ENCODE measurements at regions not wholly inside any gene's neighbourhood (a gene's known extent, or its start where the extent isn't known, plus 50 kb on each side); places are given as distances from the start of the nearest gene placed in this dataset.
"Not testable (repeated sequence)": the region's sequence is repeated elsewhere in the genome, so short reads cannot be mapped to it uniquely, and the experiment has no call there.

DNA sequence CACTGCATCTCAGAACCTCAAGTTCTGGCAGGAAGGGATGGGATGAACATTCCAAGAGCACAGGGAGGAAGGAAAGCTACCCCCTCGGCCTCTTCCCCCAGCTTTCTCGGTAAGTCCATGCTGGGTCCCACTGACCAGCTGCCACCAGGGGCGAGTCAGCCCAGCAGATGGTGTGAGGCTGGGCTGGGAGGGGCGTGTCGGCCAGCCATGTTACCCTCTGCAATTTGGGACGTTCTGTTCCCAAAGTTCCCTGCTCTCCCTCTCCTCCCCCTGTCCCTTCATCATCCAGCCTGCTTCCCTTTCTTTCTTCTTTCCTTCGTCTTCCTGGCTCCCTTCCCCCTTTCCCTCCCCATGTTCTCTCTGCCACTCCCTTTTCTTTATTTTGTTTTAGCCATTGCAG, 74.3 kb upstream of the TNP1 start:
- H3K9me3 ChIP-seq (ENCODE audit: control insufficient read depth, insufficient read depth, low read length): no peaks in the 10 kb centered on the region

DNA sequence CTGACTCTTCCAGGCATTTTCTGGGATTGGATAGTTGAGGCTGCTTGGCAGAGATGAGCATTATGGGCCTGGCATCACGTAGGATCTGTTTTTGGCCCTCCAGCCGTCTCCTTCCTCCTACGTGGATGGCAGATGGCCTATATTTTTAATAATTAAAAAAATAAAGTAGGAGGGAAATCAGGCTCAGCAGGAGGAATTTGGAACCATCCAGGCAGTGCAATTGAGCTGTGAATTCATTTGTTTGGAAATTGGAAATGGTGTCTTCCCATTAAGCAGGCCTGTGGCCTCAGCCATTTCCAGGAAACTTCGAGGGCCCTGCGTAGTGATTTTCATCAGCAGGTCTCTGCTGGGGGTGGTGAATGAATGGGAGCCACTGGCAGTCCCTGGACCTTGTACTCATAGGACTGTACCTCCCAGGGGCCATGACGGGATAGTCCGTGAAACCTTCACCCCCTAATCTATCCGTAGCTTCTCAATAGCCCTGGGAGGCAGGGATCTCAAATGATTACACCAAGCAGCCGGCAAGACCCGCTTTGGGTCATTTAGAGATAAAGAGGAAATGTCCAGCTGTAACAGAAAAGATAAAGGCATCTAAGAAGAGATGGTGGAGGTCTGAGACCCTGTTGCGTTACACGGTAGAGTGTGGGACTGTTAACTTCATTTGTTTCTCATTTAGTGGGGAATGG, 73.1 kb upstream of the TNP1 start:
- DNase-seq (ENCODE audit: low read depth, low spot score): no peak
- no CpG with 5 or more reads among the region's 12 CpGs for WGBS (ENCODE audit: insufficient coverage, insufficient read length)
- Histone ChIP-seq H3K27me3 (ENCODE audit: control insufficient read depth, insufficient read depth, low read length) (no peaks in the 10 kb centered on the region), H3K9me3 (ENCODE audit: control insufficient read depth, insufficient read depth, low read length) (no peaks in the 10 kb centered on the region), H3K27ac (ENCODE audit: low read length) (no peak overlapping the region), H3K4me3 (ENCODE audit: low read length) (no peak overlapping the region), H3K4me1 (ENCODE audit: control insufficient read depth, insufficient read depth, low read length) (peaks cover 2% of the 10 kb centered on the region; the same call in 1 of the 2 replicates), H3K36me3 (ENCODE audit: control insufficient read depth, insufficient read depth, low read length) (no peaks in the 10 kb centered on the region)

More for the DNA sequence above, 74.3 kb upstream of the TNP1 start:
- WGBS (ENCODE audit: insufficient coverage, insufficient read length): no CpG with 5 or more reads among the region's 7 CpGs
- DNase-seq (ENCODE audit: low read depth, low spot score): no peak
- no peaks in the 10 kb centered on the region for H3K36me3 ChIP-seq (ENCODE audit: control insufficient read depth, insufficient read depth, low read length)
- no peak overlapping the region for H3K4me3 ChIP-seq (ENCODE audit: low read length)
- H3K27me3 ChIP-seq (ENCODE audit: control insufficient read depth, insufficient read depth, low read length): no peaks in the 10 kb centered on the region
- no peak overlapping the region for H3K27ac ChIP-seq (ENCODE audit: low read length)
- peaks cover 2% of the 10 kb centered on the region; the same call in 1 of the 2 replicates for H3K4me1 ChIP-seq (ENCODE audit: control insufficient read depth, insufficient read depth, low read length)

GRCh38 chr2:216932113-216932862, 72.4 kb upstream of the TNP1 start:
- Histone ChIP-seq H3K4me1 (ENCODE audit: control insufficient read depth, insufficient read depth, low read length) (peaks cover 2% of the 10 kb centered on the region; the same call in 1 of the 2 replicates), H3K4me3 (ENCODE audit: low read length) (no peak overlapping the region), H3K27ac (ENCODE audit: low read length) (no peak overlapping the region), H3K36me3 (ENCODE audit: control insufficient read depth, insufficient read depth, low read length) (no peaks in the 10 kb centered on the region), H3K27me3 (ENCODE audit: control insufficient read depth, insufficient read depth, low read length) (no peaks in the 10 kb centered on the region), H3K9me3 (ENCODE audit: control insufficient read depth, insufficient read depth, low read length) (no peaks in the 10 kb centered on the region)
- WGBS (ENCODE audit: insufficient coverage, insufficient read length): no CpG with 5 or more reads among the region's 2 CpGs
- DNase-seq (ENCODE audit: low read depth, low spot score): peak; percentile 7

- WGBS (ENCODE audit: insufficient coverage, insufficient read length): no CpG with 5 or more reads among the region's 2 CpGs
- Histone ChIP-seq H3K4me3 (ENCODE audit: low read length) (no peak overlapping the region), H3K4me1 (ENCODE audit: control insufficient read depth, insufficient read depth, low read length) (peaks cover 2% of the 10 kb centered on the region; the same call in 1 of the 2 replicates), H3K27me3 (ENCODE audit: control insufficient read depth, insufficient read depth, low read length) (no peaks in the 10 kb centered on the region), H3K36me3 (ENCODE audit: control insufficient read depth, insufficient read depth, low read length) (no peaks in the 10 kb centered on the region), H3K9me3 (ENCODE audit: control insufficient read depth, insufficient read depth, low read length) (no peaks in the 10 kb centered on the region), H3K27ac (ENCODE audit: low read length) (no peak overlapping the region)
- DNase-seq (ENCODE audit: low read depth, low spot score): no peak
These were observed 70.9 kb upstream of the TNP1 start for GRCh38 chr2:216930716-216931115.

DNA sequence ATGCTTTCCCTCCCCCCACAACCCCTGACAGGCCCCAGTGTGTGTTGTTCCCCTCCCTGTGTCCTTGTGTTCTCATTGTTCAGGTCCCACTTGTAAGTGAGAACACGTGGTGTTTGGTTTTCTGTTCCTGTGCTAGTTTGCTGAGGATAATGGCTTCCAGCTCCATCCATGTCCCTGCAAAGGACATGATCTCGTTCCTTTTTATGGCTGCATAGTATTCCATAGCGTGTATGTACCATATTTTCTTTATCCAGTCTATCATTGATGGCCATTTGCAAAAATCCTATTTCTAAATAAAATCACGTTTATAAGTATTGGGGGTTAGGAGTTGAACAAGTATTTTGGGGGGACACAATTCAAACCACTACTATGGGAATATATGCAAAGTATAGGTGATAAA, 69.5 kb upstream of the TNP1 start:
- WGBS (ENCODE audit: insufficient coverage, insufficient read length): no CpG with 5 or more reads among the region's 4 CpGs
- H3K27ac ChIP-seq (ENCODE audit: low read length); H3K9me3 ChIP-seq (ENCODE audit: control insufficient read depth, insufficient read depth, low read length); H3K36me3 ChIP-seq (ENCODE audit: control insufficient read depth, insufficient read depth, low read length); DNase-seq (ENCODE audit: low read depth, low spot score); H3K4me3 ChIP-seq (ENCODE audit: low read length); H3K27me3 ChIP-seq (ENCODE audit: control insufficient read depth, insufficient read depth, low read length); H3K4me1 ChIP-seq (ENCODE audit: control insufficient read depth, insufficient read depth, low read length): not testable (repeated sequence)

DNA sequence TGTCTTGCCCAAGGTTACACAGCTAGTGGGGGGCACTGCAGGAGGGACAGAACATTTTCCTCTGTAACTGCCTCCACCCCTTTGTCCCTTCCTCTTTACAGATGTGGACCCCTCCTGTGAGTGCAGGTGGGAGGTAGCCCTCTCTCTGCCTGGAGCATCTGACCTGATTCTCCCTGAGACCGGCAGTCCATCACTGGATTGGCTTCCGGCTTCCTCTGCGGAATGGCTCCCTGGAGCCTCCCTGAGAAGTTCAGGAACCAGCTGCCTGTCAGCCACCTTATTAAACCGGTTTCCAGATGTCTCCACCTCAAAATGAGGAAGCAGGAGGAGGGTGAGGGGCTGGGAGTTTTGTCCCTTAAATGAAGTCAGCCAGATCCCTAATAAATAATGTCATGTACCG, 67.3 kb upstream of the TNP1 start:
- H3K4me3 ChIP-seq (ENCODE audit: low read length): no peak overlapping the region
- WGBS (ENCODE audit: insufficient coverage, insufficient read length): no CpG with 5 or more reads among the region's 5 CpGs
- H3K27ac ChIP-seq (ENCODE audit: low read length): no peak overlapping the region
- peaks cover 2% of the 10 kb centered on the region; the same call in 1 of the 2 replicates for H3K4me1 ChIP-seq (ENCODE audit: control insufficient read depth, insufficient read depth, low read length)
- no peaks in the 10 kb centered on the region for H3K9me3 ChIP-seq (ENCODE audit: control insufficient read depth, insufficient read depth, low read length)
- no peaks in the 10 kb centered on the region for H3K36me3 ChIP-seq (ENCODE audit: control insufficient read depth, insufficient read depth, low read length)
- DNase-seq (ENCODE audit: low read depth, low spot score): no peak
- no peaks in the 10 kb centered on the region for H3K27me3 ChIP-seq (ENCODE audit: control insufficient read depth, insufficient read depth, low read length)

DNA sequence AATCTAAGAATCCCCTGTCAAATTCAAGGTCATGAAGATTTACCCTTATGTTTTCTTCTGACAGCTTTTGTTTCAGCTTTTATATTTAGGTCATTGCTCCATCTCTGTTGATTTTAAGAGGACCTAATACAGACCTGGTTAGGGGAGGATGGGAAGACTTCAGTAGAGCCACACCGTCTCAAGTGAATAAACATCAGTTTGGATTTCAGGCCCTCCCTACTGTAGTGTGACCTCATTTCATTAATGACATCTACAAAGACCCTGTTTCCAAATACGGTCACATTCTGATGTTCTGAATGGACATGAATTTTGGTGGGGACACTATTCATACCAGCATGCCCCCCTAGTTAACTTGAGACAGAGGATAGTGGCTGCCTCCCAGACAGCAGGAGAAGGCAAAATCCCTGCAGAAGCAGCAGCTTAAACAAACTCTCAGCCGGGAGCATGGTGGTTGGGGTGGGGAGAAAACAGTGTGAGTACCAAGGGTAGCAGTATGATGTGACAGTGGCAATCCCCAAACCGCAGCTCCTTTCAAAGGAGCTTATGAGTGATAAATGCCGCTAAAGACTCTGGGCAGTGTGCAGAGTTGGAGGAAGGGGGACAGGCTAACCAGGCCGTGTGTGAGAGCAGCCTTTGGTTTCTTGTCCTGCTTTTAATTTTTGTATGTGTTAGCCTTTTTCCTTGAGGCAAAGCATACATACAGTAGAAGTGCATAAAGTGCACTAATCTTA, 65.9 kb upstream of the TNP1 start:
- Histone ChIP-seq H3K4me3 (ENCODE audit: low read length) (no peak overlapping the region), H3K27me3 (ENCODE audit: control insufficient read depth, insufficient read depth, low read length) (no peaks in the 10 kb centered on the region), H3K27ac (ENCODE audit: low read length) (no peak overlapping the region), H3K4me1 (ENCODE audit: control insufficient read depth, insufficient read depth, low read length) (peaks cover 2% of the 10 kb centered on the region; the same call in 1 of the 2 replicates), H3K36me3 (ENCODE audit: control insufficient read depth, insufficient read depth, low read length) (no peaks in the 10 kb centered on the region), H3K9me3 (ENCODE audit: control insufficient read depth, insufficient read depth, low read length) (no peaks in the 10 kb centered on the region)
- no peak for DNase-seq (ENCODE audit: low read depth, low spot score)
- WGBS (ENCODE audit: insufficient coverage, insufficient read length): no CpG with 5 or more reads among the region's 6 CpGs

- no peaks in the 10 kb centered on the region for H3K27me3 ChIP-seq (ENCODE audit: control insufficient read depth, insufficient read depth, low read length)
- WGBS (ENCODE audit: insufficient coverage, insufficient read length): no CpG with 5 or more reads among the region's 4 CpGs
- H3K4me3 ChIP-seq (ENCODE audit: low read length): no peak overlapping the region
- no peaks in the 10 kb centered on the region for H3K9me3 ChIP-seq (ENCODE audit: control insufficient read depth, insufficient read depth, low read length)
- peaks cover 2% of the 10 kb centered on the region; the same call in 1 of the 2 replicates for H3K4me1 ChIP-seq (ENCODE audit: control insufficient read depth, insufficient read depth, low read length)
- H3K27ac ChIP-seq (ENCODE audit: low read length): no peak overlapping the region
- H3K36me3 ChIP-seq (ENCODE audit: control insufficient read depth, insufficient read depth, low read length): no peaks in the 10 kb centered on the region
- no peak for DNase-seq (ENCODE audit: low read depth, low spot score)
These were observed 65.1 kb upstream of the TNP1 start for GRCh38 chr2:216925006-216925405.

- H3K36me3 ChIP-seq (ENCODE audit: control insufficient read depth, insufficient read depth, low read length): no peaks in the 10 kb centered on the region
- H3K4me3 ChIP-seq (ENCODE audit: low read length): no peak overlapping the region
- H3K4me1 ChIP-seq (ENCODE audit: control insufficient read depth, insufficient read depth, low read length): peaks cover 2% of the 10 kb centered on the region; the same call in 1 of the 2 replicates
- no peaks in the 10 kb centered on the region for H3K27me3 ChIP-seq (ENCODE audit: control insufficient read depth, insufficient read depth, low read length)
- H3K27ac ChIP-seq (ENCODE audit: low read length): no peak overlapping the region
- DNase-seq (ENCODE audit: low read depth, low spot score): no peak
- no CpG with 5 or more reads among the region's 3 CpGs for WGBS (ENCODE audit: insufficient coverage, insufficient read length)
- H3K9me3 ChIP-seq (ENCODE audit: control insufficient read depth, insufficient read depth, low read length): no peaks in the 10 kb centered on the region
These were observed 63.8 kb upstream of the TNP1 start for GRCh38 chr2:216923706-216924105.

- no peaks in the 10 kb centered on the region for H3K27me3 ChIP-seq (ENCODE audit: control insufficient read depth, insufficient read depth, low read length)
- H3K4me3 ChIP-seq (ENCODE audit: low read length): no peak overlapping the region
- peaks cover 2% of the 10 kb centered on the region; the same call in 1 of the 2 replicates for H3K4me1 ChIP-seq (ENCODE audit: control insufficient read depth, insufficient read depth, low read length)
- no CpG with 5 or more reads among the region's 6 CpGs for WGBS (ENCODE audit: insufficient coverage, insufficient read length)
- H3K9me3 ChIP-seq (ENCODE audit: control insufficient read depth, insufficient read depth, low read length): no peaks in the 10 kb centered on the region
- H3K36me3 ChIP-seq (ENCODE audit: control insufficient read depth, insufficient read depth, low read length): no peaks in the 10 kb centered on the region
- DNase-seq (ENCODE audit: low read depth, low spot score): no peak
- H3K27ac ChIP-seq (ENCODE audit: low read length): no peak overlapping the region
These were observed 62.4 kb upstream of the TNP1 start for GRCh38 chr2:216922175-216922780.
